Spleen (tissue), 7 donors: ENCODE measurements at regions not wholly inside any gene's neighbourhood (a gene's known extent, or its start where the extent isn't known, plus 50 kb on each side); places are given as distances from the start of the nearest gene placed in this dataset.

Experiments
- CTCF ChIP-seq, 11 experiments: fragments of 200-600 bp in 7 of 11; fragments of 450-650 bp in 4 of 11; sonication (generic) in 4 of 11; IDR thresholded peaks in 8 of 11; conservative IDR thresholded peaks in 3 of 11; 1 replicate in 7 of 11; 2 replicates in 4 of 11; pipeline versions ENCODE4 v1.4.0 to v1.8.0; 2016 to 2021; ENCODE audit warnings: antibody characterized with exemption in 11 of 11, inconsistent platforms in 4 of 11, mild to moderate bottlenecking in 1 of 11
- POLR2AphosphoS5 ChIP-seq, 3 donors: sonication (generic); formaldehyde crosslinking; IDR thresholded peaks; one replicate each; pipeline ENCODE4 v1.5.1; 2017; ENCODE audit warnings: antibody characterized with exemption in 3 of 3
- donor health status: DM: no; HTN: no; CAD: no; lungs with moderate emphysema.
- donor health status: DM: no; HTN: no; CAD: no.
- donor health status: DM: no; HTN: no; CAD: no.

GRCh38 chr16:13816701-13817100, 103.3 kb upstream of the ERCC4 start:
- TF ChIP-seq CTCF (IDR thresholded peaks at IDR 0.05 in 8 of 11, conservative IDR thresholded peaks at IDR 0.05 in 3 of 11) (no peak), POLR2AphosphoS5 (IDR thresholded peaks at IDR 0.05) (no peak)
